GM23248 (cell line): ENCODE measurements at regions not wholly inside any gene's neighbourhood (a gene's known extent, or its start where the extent isn't known, plus 50 kb on each side); places are given as distances from the start of the nearest gene placed in this dataset.

Experiments used
- EZH2 ChIP-seq: fragments of 200-600 bp; sonication (generic); IDR thresholded peaks from 2 replicates; pipeline ENCODE4 v1.6.1; 2018; ENCODE audit warnings: antibody characterized with exemption, mild to moderate bottlenecking; ENCODE audit not compliant: insufficient read depth, poor library complexity, severe bottlenecking
- EZH2phosphoT487 ChIP-seq: fragments of 200-600 bp; sonication (generic); IDR thresholded peaks from 2 replicates; pipeline ENCODE4 v1.6.1; 2018; ENCODE audit warnings: antibody characterized with exemption, moderate library complexity, mild to moderate bottlenecking, low read depth; ENCODE audit not compliant: insufficient read depth

- TF ChIP-seq EZH2 (no peak), EZH2phosphoT487 (no peak)
Observed at GRCh38 chr4:56283375-56283774, 103.9 kb downstream of the AASDH start.
